Endodermal cell (in vitro differentiated cells): ENCODE measurements at regions not wholly inside any gene's neighbourhood (a gene's known extent, or its start where the extent isn't known, plus 50 kb on each side); places are given as distances from the start of the nearest gene placed in this dataset.
A peak's percentile ranks its signal among the peaks of the same experiment; 100 is the strongest.
"Not testable (repeated sequence)": the region's sequence is repeated elsewhere in the genome, so short reads cannot be mapped to it uniquely, and the experiment has no call there.

ENCODE experiments used
- DNase-seq: peaks from one replicate; pipeline ENCODE4 v3.0.0-alpha.2; 2017
- H3K27ac ChIP-seq: 2 replicates; pipeline ENCODE4 v1.5.1; 2013; ENCODE audit warnings: mild to moderate bottlenecking, low read depth, low read length, moderate library complexity
- H3K27me3 ChIP-seq: 2 replicates; pipeline ENCODE4 v1.6.1; 2013; ENCODE audit warnings: mild to moderate bottlenecking, low read length, moderate library complexity; ENCODE audit not compliant: insufficient read depth, control insufficient read depth, poor library complexity, severe bottlenecking
- H3K36me3 ChIP-seq: 2 replicates; pipeline ENCODE4 v1.7.0; 2013; ENCODE audit warnings: mild to moderate bottlenecking, low read length, moderate library complexity; ENCODE audit not compliant: control insufficient read depth, insufficient read depth
- H3K4me1 ChIP-seq: one replicate; pipeline ENCODE4 v1.7.0; 2013; ENCODE audit warnings: low read length; ENCODE audit not compliant: control insufficient read depth, insufficient read depth
- H3K4me3 ChIP-seq: 2 replicates; pipeline ENCODE4 v1.5.1; 2013; ENCODE audit warnings: mild to moderate bottlenecking, low read length, moderate library complexity
- H3K9ac ChIP-seq: 2 replicates; pipeline ENCODE4 v1.6.1; 2013; ENCODE audit warnings: mild to moderate bottlenecking, low read length, moderate library complexity; ENCODE audit not compliant: poor library complexity, severe bottlenecking; ENCODE audit errors: extremely low read depth
- H3K9me3 ChIP-seq: 2 replicates; pipeline ENCODE4 v1.6.1; 2013; ENCODE audit warnings: mild to moderate bottlenecking, low read length, moderate library complexity; ENCODE audit not compliant: control insufficient read depth
- H3K27ac Mint-ChIP-seq: 2 replicates; pipeline ENCODE4 v1.8.0; 2020; ENCODE audit warnings: mixed read lengths
- H3K27me3 Mint-ChIP-seq: 2 replicates; pipeline ENCODE4 v1.8.0; 2021; ENCODE audit warnings: mild to moderate bottlenecking, mixed read lengths; ENCODE audit not compliant: insufficient read depth
- H3K36me3 Mint-ChIP-seq: 2 replicates; pipeline ENCODE4 v1.8.0; 2020; ENCODE audit warnings: low read depth, mixed read lengths
- H3K4me1 Mint-ChIP-seq: 2 replicates; pipeline ENCODE4 v1.8.0; 2020; ENCODE audit warnings: mixed read lengths
- H3K4me3 Mint-ChIP-seq: 2 replicates; pipeline ENCODE4 v1.8.0; 2020; ENCODE audit warnings: mild to moderate bottlenecking, moderate library complexity, mixed read lengths
- H3K9me3 Mint-ChIP-seq: 2 replicates; pipeline ENCODE4 v1.8.0; 2020; ENCODE audit warnings: mild to moderate bottlenecking, mixed read lengths
- CTCF ChIP-seq: fragments of 200-600 bp; sonication (generic); conservative IDR thresholded peaks from 2 replicates; pipeline ENCODE4 v1.5.0; 2021; ENCODE audit warnings: antibody characterized with exemption, mild to moderate bottlenecking
- WGBS, 2 experiments: methylation state at CpG; one replicate each; pipeline versions ENCODE4 v1.1.5 to v1.1.7; 2013; ENCODE audit warnings: missing lambda C conversion rate in 2 of 2, mixed read lengths in 1 of 2; ENCODE audit not compliant: insufficient coverage in 1 of 2, insufficient read length in 1 of 2; 5-methylcytosine and 5-hydroxymethylcytosine counted together

GRCh38 chr5:25190521-25191000, 545.8 kb upstream of the CDH10 start:
- H3K4me3 Mint-ChIP-seq = no peak overlapping the region
- H3K27me3 Mint-ChIP-seq = no peaks in the 10 kb centered on the region
- no peaks in the 10 kb centered on the region for H3K27me3 ChIP-seq
- no peaks in the 10 kb centered on the region for H3K4me1 Mint-ChIP-seq
- TF ChIP-seq CTCF = no peak
- H3K9me3 Mint-ChIP-seq = no peaks in the 10 kb centered on the region
- H3K4me1 ChIP-seq = no peaks in the 10 kb centered on the region
- H3K36me3 ChIP-seq = no peaks in the 10 kb centered on the region
- no peak overlapping the region for H3K9ac ChIP-seq
- H3K36me3 Mint-ChIP-seq = no peaks in the 10 kb centered on the region
- no peak overlapping the region for H3K27ac Mint-ChIP-seq
- no peak overlapping the region for H3K4me3 ChIP-seq
- WGBS, 2 experiments = 97% methylated on average over 6 to 55 of the region's 55 CpGs
- no peak for DNase-seq
- no peak overlapping the region for H3K27ac ChIP-seq
- no peaks in the 10 kb centered on the region for H3K9me3 ChIP-seq

GRCh38 chr5:25181249-25181648, 536.5 kb upstream of the CDH10 start:
- peak; percentile 69 for DNase-seq
- Histone ChIP-seq H3K27me3 (no peaks in the 10 kb centered on the region), H3K9ac (no peak overlapping the region), H3K27ac (no peak overlapping the region), H3K4me1 (peaks cover 6% of the 10 kb centered on the region), H3K4me3 (no peak overlapping the region), H3K9me3 (peaks cover 14% of the 10 kb centered on the region), H3K36me3 (no peaks in the 10 kb centered on the region)
- TF ChIP-seq CTCF = no peak
- no peaks in the 10 kb centered on the region for H3K36me3 Mint-ChIP-seq
- H3K27ac Mint-ChIP-seq = no peak overlapping the region
- no peaks in the 10 kb centered on the region for H3K4me1 Mint-ChIP-seq
- H3K27me3 Mint-ChIP-seq = no peaks in the 10 kb centered on the region
- no peak overlapping the region for H3K4me3 Mint-ChIP-seq
- H3K9me3 Mint-ChIP-seq = no peaks in the 10 kb centered on the region
- WGBS, 2 experiments = 71 to 87% methylated on average over 3 to 5 of the region's 5 CpGs

- H3K4me3 ChIP-seq, H3K27ac Mint-ChIP-seq, H3K27me3 ChIP-seq, H3K36me3 Mint-ChIP-seq, H3K36me3 ChIP-seq, H3K9ac ChIP-seq, H3K27ac ChIP-seq, H3K9me3 Mint-ChIP-seq, DNase-seq, H3K4me1 Mint-ChIP-seq, H3K4me3 Mint-ChIP-seq, H3K4me1 ChIP-seq, H3K9me3 ChIP-seq, H3K27me3 Mint-ChIP-seq: not testable (repeated sequence)
- 0% methylated on average over 1 of the region's 1 CpG; no CpG with 5 or more reads in 1 of the 2 experiments for WGBS, 2 experiments
Observed at GRCh38 chr5:25162616-25163015, 517.8 kb upstream of the CDH10 start.

GRCh38 chr5:25160891-25161290, 516.1 kb upstream of the CDH10 start:
- no peak overlapping the region for H3K27ac Mint-ChIP-seq
- peaks cover 7% of the 10 kb centered on the region for H3K9me3 Mint-ChIP-seq
- TF ChIP-seq CTCF = no peak

More at GRCh38 chr5:25160891-25161290, 516.1 kb upstream of the CDH10 start:
- no peak overlapping the region for H3K4me3 Mint-ChIP-seq
- no peaks in the 10 kb centered on the region for H3K36me3 Mint-ChIP-seq
- Histone ChIP-seq H3K27me3 (no peaks in the 10 kb centered on the region), H3K36me3 (no peaks in the 10 kb centered on the region), H3K4me3 (no peak overlapping the region), H3K4me1 (no peaks in the 10 kb centered on the region), H3K9me3 (peaks cover 8% of the 10 kb centered on the region), H3K27ac (no peak overlapping the region), H3K9ac (no peak overlapping the region)
- no peaks in the 10 kb centered on the region for H3K27me3 Mint-ChIP-seq
- H3K4me1 Mint-ChIP-seq = peaks cover 9% of the 10 kb centered on the region
- WGBS, 2 experiments = 100% methylated on average over 1 of the region's 1 CpG
- no peak for DNase-seq
